ENCODE measurements at regions not wholly inside any gene's neighbourhood (a gene's known extent, or its start where the extent isn't known, plus 50 kb on each side); places are given as distances from the start of the nearest gene placed in this dataset.

DNA sequence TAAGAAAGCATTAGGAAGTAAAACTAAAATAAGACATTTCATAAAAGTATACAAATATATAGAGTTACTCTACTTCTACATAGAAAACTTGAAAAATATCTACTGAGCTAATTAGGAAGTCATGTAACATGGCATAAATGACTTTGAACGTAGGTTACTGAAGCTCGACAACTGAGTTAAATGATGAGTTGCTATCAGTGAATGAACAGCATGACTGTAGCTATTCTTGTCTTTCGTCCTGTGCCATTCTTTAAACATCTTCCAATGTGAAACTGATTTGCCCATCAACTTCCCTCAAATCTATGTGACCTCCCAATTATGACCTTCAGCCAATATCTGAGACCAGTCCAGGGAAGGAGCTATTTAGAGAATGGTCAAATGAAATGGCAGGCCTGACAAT lies 113.5 kb upstream of the NEBL start:
- H3K9me3 ChIP-seq (ENCODE audit: control insufficient read depth, insufficient read depth, low read length): no peaks in the 10 kb centered on the region
- no peaks in the 10 kb centered on the region for H3K4me1 ChIP-seq (ENCODE audit: insufficient read depth, low read length)
- H3K36me3 ChIP-seq (ENCODE audit: insufficient read depth, low read length): no peaks in the 10 kb centered on the region
- H3K9ac ChIP-seq (ENCODE audit: low read depth, low read length): no peak overlapping the region

DNA sequence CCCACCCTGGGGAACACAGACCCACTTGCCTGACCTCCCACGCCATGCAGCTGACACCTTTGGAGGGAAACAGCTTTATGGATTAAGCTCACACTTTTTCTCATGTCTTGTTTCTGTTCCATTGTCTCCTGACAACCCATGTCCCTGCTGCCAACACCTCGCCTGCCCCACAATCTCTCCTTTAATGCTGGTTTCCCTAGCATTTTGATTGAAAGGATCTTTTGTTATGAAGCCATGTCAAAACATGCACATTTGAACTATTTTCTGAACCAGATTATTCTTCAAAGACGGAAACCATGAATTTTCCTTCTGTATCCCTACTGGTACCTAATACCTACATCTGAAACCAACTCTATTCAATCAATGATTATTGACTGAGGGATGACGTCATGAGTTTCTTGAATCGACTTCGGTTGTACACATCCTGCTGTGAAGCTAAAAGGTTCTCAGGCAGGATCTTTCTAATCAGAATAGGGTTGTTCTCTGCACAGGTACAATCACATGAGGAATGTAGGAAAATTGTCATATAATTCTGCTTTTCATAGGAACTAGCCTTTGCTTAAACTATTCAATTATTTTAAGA lies 106.2 kb upstream of the NEBL start:
- Histone ChIP-seq H3K9ac (ENCODE audit: low read depth, low read length) (no peak overlapping the region), H3K36me3 (ENCODE audit: insufficient read depth, low read length) (no peaks in the 10 kb centered on the region), H3K9me3 (ENCODE audit: control insufficient read depth, insufficient read depth, low read length) (no peaks in the 10 kb centered on the region), H3K4me1 (ENCODE audit: insufficient read depth, low read length) (no peaks in the 10 kb centered on the region; the same call in 1 of the 2 replicates)

DNA sequence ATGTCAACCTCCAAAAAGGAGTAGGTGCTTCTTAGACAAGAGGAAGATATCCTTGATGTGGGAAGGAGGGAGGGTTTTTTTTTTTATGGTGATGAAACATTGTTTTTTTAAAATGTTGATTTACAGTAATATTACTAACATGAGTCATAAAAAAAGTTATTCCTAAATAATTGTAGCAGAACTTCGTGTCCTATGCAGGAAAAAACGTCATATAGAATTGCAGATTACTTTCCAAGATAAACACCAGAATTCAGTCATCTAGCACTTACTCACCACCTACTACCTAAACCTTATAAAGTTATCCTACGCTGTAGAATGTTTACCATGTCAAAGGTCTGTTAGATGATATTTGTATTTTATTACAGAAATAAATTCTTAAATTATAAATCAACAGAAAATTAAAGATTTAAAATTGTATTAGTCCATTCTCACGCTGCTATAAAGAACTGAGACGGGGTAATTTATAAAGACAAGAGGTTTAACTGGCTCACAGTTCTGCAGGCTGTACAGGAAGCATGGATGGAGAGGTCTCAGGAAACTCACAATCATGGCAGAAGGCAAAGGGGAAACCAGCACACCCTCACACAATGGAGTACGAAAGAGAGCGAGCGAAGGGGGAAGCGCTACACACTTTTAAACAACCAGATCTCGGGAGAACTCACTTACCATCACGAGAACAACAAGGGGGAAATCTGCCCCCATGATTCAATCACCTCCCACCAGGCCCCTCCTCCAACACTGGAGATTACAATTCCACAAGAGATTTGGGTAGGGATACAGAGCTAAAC lies 105.2 kb upstream of the NEBL start:
- no peak overlapping the region for H3K9ac ChIP-seq (ENCODE audit: low read depth, low read length)
- no peaks in the 10 kb centered on the region for H3K9me3 ChIP-seq (ENCODE audit: control insufficient read depth, insufficient read depth, low read length)
- no peaks in the 10 kb centered on the region for H3K36me3 ChIP-seq (ENCODE audit: insufficient read depth, low read length)

DNA sequence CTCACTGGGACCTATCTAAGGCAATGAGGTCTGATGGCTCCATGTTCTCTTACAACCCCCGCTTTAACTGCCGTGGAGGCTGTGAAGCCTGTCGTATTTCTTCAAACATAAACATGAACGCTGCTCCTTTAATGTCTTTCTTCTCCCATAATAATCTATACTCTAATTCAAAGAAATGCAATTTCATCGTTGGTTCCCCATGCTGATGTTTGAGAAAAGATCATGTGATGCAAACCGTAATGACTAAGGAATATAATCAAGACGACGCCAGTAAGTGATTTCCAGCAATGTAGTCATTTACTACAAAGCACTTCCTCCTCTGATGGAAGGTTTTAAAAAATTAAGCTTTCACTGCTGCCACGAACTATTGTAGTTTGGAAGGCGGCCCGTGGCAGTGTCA lies 102.6 kb upstream of the NEBL start:
- Histone ChIP-seq H3K4me1 (ENCODE audit: insufficient read depth, low read length) (no peaks in the 10 kb centered on the region), H3K36me3 (ENCODE audit: insufficient read depth, low read length) (no peaks in the 10 kb centered on the region), H3K9me3 (ENCODE audit: control insufficient read depth, insufficient read depth, low read length) (no peaks in the 10 kb centered on the region), H3K9ac (ENCODE audit: low read depth, low read length) (no peak overlapping the region)

More for the DNA sequence above, 105.2 kb upstream of the NEBL start:
- H3K4me1 ChIP-seq (ENCODE audit: insufficient read depth, low read length): no peaks in the 10 kb centered on the region; the same call in 1 of the 2 replicates

DNA sequence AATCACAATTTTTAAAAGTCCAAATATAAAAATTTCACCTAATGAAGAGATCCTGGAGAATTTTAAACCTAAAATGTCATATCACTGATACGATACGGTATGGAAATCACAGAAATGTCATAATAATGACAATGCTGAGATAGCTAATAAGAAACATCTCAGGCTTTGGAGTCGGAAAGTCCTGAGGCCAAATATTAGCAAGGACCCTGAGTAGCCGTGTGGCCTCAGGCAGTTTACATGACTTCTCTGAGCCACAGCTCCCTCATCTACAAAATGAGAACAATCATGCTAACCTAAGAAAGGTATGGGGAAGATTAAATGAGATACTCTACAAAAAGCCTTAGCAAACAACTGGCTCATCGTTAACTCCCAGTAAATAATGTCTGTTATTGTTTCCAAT lies 100.9 kb upstream of the NEBL start:
- H3K9me3 ChIP-seq (ENCODE audit: control insufficient read depth, insufficient read depth, low read length): no peaks in the 10 kb centered on the region
- H3K4me1 ChIP-seq (ENCODE audit: insufficient read depth, low read length): no peaks in the 10 kb centered on the region
- H3K36me3 ChIP-seq (ENCODE audit: insufficient read depth, low read length): no peaks in the 10 kb centered on the region
- H3K9ac ChIP-seq (ENCODE audit: low read depth, low read length): no peak overlapping the region

DNA sequence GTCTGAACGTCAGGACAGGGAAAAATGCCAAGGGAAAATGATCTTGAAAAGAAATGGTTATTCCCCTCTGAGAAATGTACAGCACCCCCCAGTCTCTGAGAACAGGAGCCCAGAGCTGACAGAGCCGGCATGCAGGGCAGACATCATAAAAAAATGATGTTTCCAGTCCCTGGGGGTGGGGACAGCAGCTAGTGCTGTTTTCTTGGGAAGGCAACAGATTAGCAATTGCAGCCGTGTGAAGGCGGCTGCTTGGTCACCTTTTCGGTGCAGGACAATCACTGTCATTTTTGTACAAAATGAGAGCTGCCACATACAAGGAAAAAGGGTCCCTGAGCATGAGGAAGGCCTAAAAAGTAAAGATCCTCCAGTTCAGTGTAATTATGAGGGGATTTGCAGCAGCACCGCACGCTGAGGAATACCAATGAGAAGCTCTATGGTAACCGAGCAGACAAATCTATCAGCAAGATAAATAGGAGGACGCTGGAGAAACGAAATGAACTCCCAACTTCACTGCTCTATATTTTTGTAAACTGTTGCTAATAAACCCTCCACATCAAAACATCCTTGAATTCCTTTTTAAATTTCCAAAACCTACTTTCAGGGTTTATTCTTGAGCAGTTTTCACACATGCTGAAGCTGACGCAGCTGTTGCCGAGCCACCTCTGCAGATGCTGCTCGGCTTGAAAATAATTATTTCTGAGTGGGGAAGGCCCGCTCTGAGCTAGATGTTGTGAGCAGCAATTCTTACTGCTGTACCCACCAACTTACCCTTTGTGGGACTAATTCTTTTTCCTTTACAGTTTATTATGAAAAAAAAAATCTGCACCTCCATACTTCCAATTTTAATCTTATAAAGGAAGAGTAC lies 98.2 kb upstream of the NEBL start:
- no peaks in the 10 kb centered on the region for H3K4me1 ChIP-seq (ENCODE audit: insufficient read depth, low read length)
- H3K9me3 ChIP-seq (ENCODE audit: control insufficient read depth, insufficient read depth, low read length): no peaks in the 10 kb centered on the region
- no peaks in the 10 kb centered on the region for H3K36me3 ChIP-seq (ENCODE audit: insufficient read depth, low read length)
- no peak overlapping the region for H3K9ac ChIP-seq (ENCODE audit: low read depth, low read length)

DNA sequence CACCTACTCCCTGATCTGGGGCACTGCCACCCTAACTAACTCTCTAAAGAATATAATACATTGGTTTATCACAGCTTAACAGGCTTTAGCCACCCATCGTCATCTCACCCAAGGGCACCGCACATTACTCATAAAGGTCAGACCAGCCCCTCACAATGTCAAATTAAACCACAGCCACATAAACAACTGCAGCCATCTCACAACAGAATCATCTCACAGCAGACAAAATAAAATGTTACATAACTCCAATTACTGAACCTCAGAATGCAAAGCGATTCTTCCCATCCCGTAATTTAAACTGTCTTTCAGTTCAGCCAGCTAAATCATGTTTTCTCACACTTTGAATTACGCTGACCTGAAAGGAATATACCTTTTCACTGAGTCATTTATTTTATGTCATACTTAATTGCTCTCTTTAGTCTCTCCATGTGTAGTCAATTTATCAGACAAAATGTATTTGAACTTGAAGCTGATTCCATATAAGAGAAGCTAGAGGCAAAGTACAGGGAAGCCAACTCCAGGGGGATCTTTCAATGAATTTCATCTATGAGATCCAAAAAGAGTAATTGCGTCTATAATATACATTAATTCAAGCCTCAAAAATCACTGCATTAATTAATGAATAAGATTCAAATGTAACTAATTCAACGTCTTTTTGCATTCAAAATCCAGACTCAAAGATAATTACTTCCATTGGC lies 96.9 kb upstream of the NEBL start:
- Histone ChIP-seq H3K9ac (ENCODE audit: low read depth, low read length) (no peak overlapping the region), H3K4me1 (ENCODE audit: insufficient read depth, low read length) (no peaks in the 10 kb centered on the region), H3K9me3 (ENCODE audit: control insufficient read depth, insufficient read depth, low read length) (no peaks in the 10 kb centered on the region), H3K36me3 (ENCODE audit: insufficient read depth, low read length) (no peaks in the 10 kb centered on the region)

DNA sequence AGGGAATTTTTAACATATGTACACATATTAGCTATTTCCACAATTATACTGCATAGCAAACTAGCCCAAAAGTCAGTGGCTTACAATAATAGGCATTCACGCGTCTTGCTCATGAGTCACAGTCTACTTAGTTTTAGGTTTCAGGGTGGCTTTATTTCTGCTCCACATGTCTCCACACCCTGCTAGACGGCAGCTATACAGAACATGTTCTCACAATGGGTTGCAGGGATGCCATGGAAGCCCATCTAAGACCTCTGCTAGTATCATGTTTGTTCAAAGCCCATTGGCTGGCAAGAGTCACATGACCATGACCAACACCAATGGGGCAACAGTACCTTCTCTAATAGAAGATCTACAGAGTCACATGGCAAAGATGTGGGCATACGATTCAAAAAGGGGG lies 96.3 kb upstream of the NEBL start:
- Histone ChIP-seq H3K4me1 (ENCODE audit: insufficient read depth, low read length) (no peaks in the 10 kb centered on the region), H3K9ac (ENCODE audit: low read depth, low read length) (no peak overlapping the region), H3K36me3 (ENCODE audit: insufficient read depth, low read length) (no peaks in the 10 kb centered on the region), H3K9me3 (ENCODE audit: control insufficient read depth, insufficient read depth, low read length) (no peaks in the 10 kb centered on the region)

DNA sequence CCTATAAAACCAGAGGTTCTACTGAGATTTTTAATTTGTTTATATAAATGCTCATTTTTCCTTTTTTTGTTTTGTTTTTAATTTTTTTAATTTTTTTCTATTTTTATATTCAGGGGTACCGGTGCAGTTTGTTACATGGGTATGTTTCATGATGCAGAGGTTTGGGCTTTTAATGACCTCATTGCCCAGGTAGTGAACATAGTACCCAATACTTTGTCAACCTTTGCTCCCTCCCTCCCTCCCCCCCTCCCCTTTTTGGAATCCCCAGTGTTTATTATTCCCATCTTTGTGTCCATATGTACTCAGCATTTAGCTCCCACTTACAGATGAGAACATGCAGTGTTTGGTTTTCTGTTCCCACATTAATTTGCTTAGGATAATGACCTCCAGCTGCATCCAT lies 94.4 kb upstream of the NEBL start:
- Histone ChIP-seq H3K9ac (ENCODE audit: low read depth, low read length) (no peak overlapping the region), H3K36me3 (ENCODE audit: insufficient read depth, low read length) (no peaks in the 10 kb centered on the region), H3K4me1 (ENCODE audit: insufficient read depth, low read length) (no peaks in the 10 kb centered on the region), H3K9me3 (ENCODE audit: control insufficient read depth, insufficient read depth, low read length) (no peaks in the 10 kb centered on the region)

DNA sequence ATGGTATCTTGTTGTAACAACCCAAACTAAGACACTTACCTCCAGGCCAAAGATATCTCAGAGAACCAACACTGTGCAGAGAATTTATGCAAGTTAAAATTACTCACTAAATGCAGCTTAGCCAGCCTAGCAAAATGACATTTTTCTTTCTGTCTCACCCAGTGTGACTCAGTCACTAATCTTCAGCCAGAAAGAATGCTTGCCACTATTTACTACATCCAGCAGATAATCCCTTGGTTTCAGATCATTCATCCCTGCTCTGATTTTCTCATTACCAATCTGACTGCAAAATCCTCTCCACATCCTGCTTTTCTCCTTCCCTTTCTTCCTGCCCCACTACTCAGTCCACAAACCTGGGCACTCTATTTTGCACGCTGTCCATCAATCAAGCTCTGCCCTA lies 93.5 kb upstream of the NEBL start:
- Histone ChIP-seq H3K9me3 (ENCODE audit: control insufficient read depth, insufficient read depth, low read length) (no peaks in the 10 kb centered on the region), H3K9ac (ENCODE audit: low read depth, low read length) (no peak overlapping the region), H3K36me3 (ENCODE audit: insufficient read depth, low read length) (no peaks in the 10 kb centered on the region), H3K4me1 (ENCODE audit: insufficient read depth, low read length) (no peaks in the 10 kb centered on the region)

DNA sequence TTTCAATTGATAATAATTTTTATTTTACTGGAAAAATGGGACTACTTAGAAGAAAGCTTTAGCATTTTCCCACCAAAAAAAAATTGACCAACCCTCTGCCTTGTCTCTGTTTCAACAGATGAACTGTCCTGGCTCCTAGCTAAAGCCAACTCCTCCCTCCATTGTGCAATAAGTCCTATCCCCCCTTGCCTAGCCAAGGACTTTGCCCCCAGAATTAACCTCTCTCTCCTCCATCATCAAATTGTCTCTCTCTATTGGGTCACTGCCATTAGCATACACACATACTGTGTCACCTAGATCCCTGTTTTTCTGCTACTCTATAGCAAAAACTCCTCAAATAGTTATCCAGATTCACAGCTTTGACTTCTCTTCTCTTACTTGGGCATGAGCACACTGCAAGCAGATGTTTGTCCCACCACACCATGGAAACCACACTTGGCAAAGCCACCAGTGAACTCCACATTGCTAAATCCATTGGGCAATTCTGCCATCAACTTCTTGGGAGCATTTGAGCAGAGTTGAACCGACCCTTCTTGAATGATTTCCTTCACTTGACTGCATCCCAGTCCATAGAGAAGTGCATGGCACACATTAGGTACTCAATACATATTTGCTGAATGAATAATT lies 91.4 kb upstream of the NEBL start:
- Histone ChIP-seq H3K4me1 (ENCODE audit: insufficient read depth, low read length) (no peaks in the 10 kb centered on the region), H3K9ac (ENCODE audit: low read depth, low read length) (no peak overlapping the region), H3K9me3 (ENCODE audit: control insufficient read depth, insufficient read depth, low read length) (no peaks in the 10 kb centered on the region), H3K36me3 (ENCODE audit: insufficient read depth, low read length) (no peaks in the 10 kb centered on the region)

DNA sequence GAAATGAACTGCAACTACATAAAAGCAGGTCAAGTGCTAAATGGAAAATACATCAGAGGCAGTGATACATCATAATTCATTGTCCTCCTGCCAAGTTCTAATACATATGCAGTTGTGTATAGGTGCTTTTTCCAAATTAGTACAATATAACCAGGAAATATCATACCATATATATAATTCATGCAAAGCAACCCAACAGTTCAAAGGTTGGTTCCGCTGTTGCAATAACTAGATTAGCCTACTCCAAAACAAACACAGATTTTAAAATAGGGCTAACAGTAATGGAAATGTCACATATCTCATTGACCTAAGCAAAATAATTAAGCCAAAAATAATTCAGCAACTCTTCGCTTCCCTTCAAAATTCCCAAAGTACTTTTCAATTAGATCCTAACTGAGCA lies 88.9 kb upstream of the NEBL start:
- no peaks in the 10 kb centered on the region for H3K36me3 ChIP-seq (ENCODE audit: insufficient read depth, low read length)
- no peaks in the 10 kb centered on the region for H3K4me1 ChIP-seq (ENCODE audit: insufficient read depth, low read length)
- H3K9me3 ChIP-seq (ENCODE audit: control insufficient read depth, insufficient read depth, low read length): no peaks in the 10 kb centered on the region
- no peak overlapping the region for H3K9ac ChIP-seq (ENCODE audit: low read depth, low read length)

DNA sequence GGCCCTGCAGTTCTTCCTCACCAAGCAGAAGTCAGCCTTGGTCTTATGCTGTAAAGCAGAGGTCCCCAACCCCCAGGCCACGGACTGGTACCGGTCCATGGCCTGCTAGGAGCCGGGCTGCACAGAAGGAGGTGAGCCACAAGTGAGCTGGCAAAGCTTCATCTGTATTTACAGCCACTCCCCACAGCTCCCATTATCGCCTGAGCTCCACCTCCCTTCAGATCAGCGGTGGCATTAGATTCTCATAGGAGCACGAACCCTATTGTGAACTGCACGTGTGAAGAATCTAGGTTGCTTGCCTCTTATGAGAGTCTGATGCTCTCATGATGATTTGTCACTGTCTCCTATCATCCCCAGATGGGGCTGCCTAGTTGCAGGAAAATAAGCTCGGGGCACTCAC lies 87.6 kb upstream of the NEBL start:
- Histone ChIP-seq H3K36me3 (ENCODE audit: insufficient read depth, low read length) (no peaks in the 10 kb centered on the region), H3K4me1 (ENCODE audit: insufficient read depth, low read length) (no peaks in the 10 kb centered on the region), H3K9me3 (ENCODE audit: control insufficient read depth, insufficient read depth, low read length) (no peaks in the 10 kb centered on the region), H3K9ac (ENCODE audit: low read depth, low read length) (no peak overlapping the region)

DNA sequence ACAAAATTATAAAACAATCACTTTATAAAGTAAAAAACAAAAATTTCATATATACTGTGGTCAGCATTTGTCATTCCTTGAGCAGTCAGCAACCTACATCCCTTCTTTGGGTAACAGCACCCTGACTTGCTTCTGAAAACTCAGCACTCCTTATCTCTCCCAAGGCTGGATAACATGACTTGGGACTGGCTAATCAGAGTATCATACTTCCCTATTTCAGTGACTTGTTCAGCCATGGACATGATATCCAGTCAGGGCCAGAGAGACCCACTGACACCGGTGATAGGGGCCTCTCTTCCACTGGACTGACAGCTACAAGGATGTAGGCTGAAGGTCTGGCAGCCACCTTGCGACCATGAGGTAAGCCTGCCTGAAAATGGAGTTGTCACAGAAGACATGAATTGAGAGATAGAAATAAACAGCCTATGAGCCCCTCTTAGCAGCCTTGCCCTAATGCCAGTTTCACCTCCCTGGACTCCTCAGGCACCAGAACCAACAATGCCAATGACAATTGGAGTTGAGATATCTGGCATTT lies 84.4 kb upstream of the NEBL start:
- Histone ChIP-seq H3K9me3 (ENCODE audit: control insufficient read depth, insufficient read depth, low read length) (no peaks in the 10 kb centered on the region), H3K9ac (ENCODE audit: low read depth, low read length) (no peak overlapping the region), H3K36me3 (ENCODE audit: insufficient read depth, low read length) (no peaks in the 10 kb centered on the region), H3K4me1 (ENCODE audit: insufficient read depth, low read length) (no peaks in the 10 kb centered on the region)
